ENCODE measurements at regions not wholly inside any gene's neighbourhood (a gene's known extent, or its start where the extent isn't known, plus 50 kb on each side); places are given as distances from the start of the nearest gene placed in this dataset.

DNA sequence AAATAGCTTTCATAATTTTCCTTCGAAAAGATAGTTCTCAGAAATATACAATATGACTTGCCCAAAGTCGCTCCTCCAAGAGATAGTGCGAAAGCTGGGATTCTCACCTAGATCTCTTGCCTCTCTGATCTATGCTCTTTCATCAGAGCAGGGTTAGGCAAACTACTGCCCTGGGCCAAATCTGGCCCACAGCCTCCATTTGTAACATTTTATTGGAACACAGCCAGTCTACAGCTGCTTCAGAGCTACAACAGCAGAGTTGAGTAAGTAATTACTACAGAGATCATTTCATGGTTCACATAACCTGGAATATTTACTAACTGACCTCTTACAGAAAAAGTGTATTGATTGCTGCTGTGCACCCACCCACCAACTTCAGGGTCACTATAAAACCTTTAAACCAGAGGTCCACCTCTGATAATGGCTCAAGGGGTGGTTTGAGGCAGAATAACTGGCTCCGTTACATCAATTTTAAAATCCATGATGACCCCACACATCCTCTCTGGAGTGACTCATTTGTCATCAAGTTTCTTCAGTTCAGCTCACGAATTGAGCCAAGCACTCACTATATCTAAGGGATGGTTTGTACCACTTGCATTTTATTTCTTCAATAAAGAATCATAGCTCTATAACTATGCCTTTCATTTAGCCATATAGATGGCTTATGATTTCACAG is 1019.0 kb downstream of the XPNPEP1 start:
- DNase-seq: peak in 1 of 5 donors; percentile 18
- 74 to 77% (median 76%) methylated on average over 5 of the region's 5 CpGs for WGBS, 4 donors
- peaks cover 0 to 4% (median 0%) of the 10 kb centered on the region in 12 donors for H3K4me1 ChIP-seq
- peak in 1 of 4 donors; percentile 69 for ATAC-seq
- no peaks in the 10 kb centered on the region for H3K36me3 ChIP-seq
- H3K27me3 ChIP-seq: peaks cover 0 to 16% (median 0%) of the 10 kb centered on the region in 9 donors
- intact Hi-C loops (cut with DNase I): no loop called here
- no peaks in the 10 kb centered on the region for H3K9me3 ChIP-seq
- H3K4me3 ChIP-seq: no peak overlapping the region
- no peak overlapping the region for H3K27ac ChIP-seq
- TF ChIP-seq, protein P1, sequence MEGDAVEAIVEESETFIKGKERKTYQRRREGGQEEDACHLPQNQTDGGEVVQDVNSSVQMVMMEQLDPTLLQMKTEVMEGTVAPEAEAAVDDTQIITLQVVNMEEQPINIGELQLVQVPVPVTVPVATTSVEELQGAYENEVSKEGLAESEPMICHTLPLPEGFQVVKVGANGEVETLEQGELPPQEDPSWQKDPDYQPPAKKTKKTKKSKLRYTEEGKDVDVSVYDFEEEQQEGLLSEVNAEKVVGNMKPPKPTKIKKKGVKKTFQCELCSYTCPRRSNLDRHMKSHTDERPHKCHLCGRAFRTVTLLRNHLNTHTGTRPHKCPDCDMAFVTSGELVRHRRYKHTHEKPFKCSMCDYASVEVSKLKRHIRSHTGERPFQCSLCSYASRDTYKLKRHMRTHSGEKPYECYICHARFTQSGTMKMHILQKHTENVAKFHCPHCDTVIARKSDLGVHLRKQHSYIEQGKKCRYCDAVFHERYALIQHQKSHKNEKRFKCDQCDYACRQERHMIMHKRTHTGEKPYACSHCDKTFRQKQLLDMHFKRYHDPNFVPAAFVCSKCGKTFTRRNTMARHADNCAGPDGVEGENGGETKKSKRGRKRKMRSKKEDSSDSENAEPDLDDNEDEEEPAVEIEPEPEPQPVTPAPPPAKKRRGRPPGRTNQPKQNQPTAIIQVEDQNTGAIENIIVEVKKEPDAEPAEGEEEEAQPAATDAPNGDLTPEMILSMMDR (IDR thresholded peaks at IDR 0.05): no peak
- no peak for TF ChIP-seq POLR2A (IDR thresholded peaks at IDR 0.05)

DNA sequence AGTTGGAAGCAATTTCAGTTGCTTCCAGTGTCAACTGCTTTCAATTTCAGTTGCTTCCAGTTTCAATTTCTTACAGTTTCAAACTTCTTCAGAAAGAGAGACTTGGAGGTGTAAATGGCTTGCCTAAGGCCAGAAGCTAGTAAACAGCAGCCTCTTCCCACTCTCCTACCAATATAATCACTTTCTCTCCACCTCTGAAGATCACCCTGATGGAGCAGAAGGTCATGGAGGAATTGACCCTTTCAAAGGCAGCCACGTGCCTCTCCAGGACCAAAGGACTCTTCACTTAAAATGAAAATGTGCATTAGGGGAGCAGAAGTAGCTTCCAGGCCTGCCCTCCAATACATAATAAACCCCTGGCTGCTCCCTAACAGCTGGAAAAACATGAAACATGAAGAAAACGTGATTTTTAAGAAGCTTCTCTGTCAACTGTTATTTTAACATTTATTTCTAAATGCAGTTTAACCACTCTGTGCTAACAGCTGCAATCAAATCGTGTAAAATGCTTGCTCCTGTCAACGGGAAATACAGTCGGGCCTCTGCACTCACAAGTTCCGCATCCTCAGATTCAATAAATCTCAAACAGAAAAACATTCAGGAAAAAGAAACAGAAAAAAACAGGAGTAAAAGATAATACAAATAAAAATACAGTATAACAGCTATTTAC is 1020.6 kb downstream of the XPNPEP1 start:
- Histone ChIP-seq H3K4me1 (peaks cover 0 to 4% (median 0%) of the 10 kb centered on the region in 12 donors), H3K9me3 (no peaks in the 10 kb centered on the region), H3K36me3 (no peaks in the 10 kb centered on the region), H3K27me3 (peaks cover 0 to 8% (median 0%) of the 10 kb centered on the region in 9 donors), H3K27ac (peak overlapping the region in 2 of 12 donors; percentile 9 to 28), H3K4me3 (no peak overlapping the region)
- TF ChIP-seq, protein P1 (IDR thresholded peaks at IDR 0.05): no peak
- no peak for TF ChIP-seq POLR2A (IDR thresholded peaks at IDR 0.05)
- WGBS, 4 donors: 54 to 64% (median 61%) methylated on average over 6 of the region's 6 CpGs
- ATAC-seq: no peak
- no peak for DNase-seq
- intact Hi-C loops (cut with DNase I): no loop called here

DNA sequence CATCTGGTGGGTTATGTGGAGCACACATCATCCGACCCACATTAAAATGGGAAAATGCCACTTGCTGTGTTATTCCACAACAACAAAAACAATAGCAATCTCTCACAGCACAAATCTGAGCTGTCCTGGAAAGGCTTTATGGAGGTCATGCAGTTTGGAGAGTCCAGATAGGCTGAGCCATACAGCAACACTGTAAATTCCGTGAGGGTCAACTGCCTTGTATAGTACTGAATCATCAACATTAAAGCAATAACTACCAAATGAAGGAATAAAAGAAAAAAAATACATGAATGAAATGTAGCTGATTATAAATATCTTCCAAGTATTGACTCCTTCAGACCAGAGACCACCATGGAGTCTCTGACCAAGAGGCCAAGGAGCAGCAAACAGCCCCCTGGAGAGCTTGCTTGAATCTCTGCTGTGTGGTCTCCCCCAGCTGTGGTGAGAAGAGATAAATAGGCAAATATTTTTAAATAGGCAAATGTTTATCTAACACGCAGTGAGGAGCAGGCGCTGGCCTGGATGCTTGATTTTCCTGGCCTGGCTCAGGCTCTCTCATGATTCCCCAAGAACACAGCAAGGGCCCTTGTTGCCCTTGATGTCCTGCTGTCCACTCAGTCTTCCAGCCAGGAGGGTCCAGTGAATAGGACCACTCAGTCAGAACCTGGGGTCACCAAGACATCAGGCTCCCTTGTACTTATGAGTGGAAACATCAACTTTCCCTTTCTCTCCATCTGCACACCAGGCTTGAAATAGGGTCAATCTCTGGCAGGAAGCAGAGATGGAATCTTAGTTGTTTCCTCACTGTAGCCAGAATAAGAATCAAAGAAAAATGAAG is 1021.3 kb downstream of the XPNPEP1 start:
- Histone ChIP-seq H3K27ac (peak overlapping the region in 2 of 12 donors; percentile 9 to 28), H3K36me3 (no peaks in the 10 kb centered on the region), H3K27me3 (peaks cover 0 to 8% (median 0%) of the 10 kb centered on the region in 9 donors), H3K4me1 (peaks cover 0 to 4% (median 0%) of the 10 kb centered on the region in 12 donors), H3K9me3 (no peaks in the 10 kb centered on the region), H3K4me3 (no peak overlapping the region)
- TF ChIP-seq, protein P1 (IDR thresholded peaks at IDR 0.05): no peak
- no peak for TF ChIP-seq POLR2A (IDR thresholded peaks at IDR 0.05)
- intact Hi-C loops (cut with DNase I): no loop called here
- DNase-seq (no peak), ATAC-seq (no peak)
- WGBS, 4 donors: 56 to 72% (median 67%) methylated on average over 4 of the region's 4 CpGs

GRCh38 chr10:108899670-108900069 is 1023.6 kb downstream of the XPNPEP1 start:
- H3K27ac ChIP-seq: no peak overlapping the region

More at GRCh38 chr10:108899670-108900069, 1023.6 kb downstream of the XPNPEP1 start:
- no peaks in the 10 kb centered on the region for H3K27me3 ChIP-seq
- H3K4me3 ChIP-seq: no peak overlapping the region
- H3K4me1 ChIP-seq: peaks cover 0 to 4% (median 0%) of the 10 kb centered on the region in 12 donors
- intact Hi-C loops (cut with DNase I): no loop called here
- no peak for DNase-seq
- 24 to 42% (median 30%) methylated on average over 3 of the region's 3 CpGs for WGBS, 4 donors
- no peaks in the 10 kb centered on the region for H3K9me3 ChIP-seq
- H3K36me3 ChIP-seq: no peaks in the 10 kb centered on the region
- TF ChIP-seq, protein P1 (IDR thresholded peaks at IDR 0.05): no peak
- TF ChIP-seq POLR2A (IDR thresholded peaks at IDR 0.05): no peak
- ATAC-seq: no peak

Data from heart left ventricle (tissue), 16 donors.